HCT116 (cell line): ENCODE measurements at regions not wholly inside any gene's neighbourhood (a gene's known extent, or its start where the extent isn't known, plus 50 kb on each side); places are given as distances from the start of the nearest gene placed in this dataset.

ENCODE experiments used
- EZH2 ChIP-seq: fragments of 200-600 bp; sonication (generic); IDR thresholded peaks from 2 replicates; pipeline ENCODE4 v1.6.1; 2017; ENCODE audit warnings: antibody characterized with exemption, mixed run types
- POLR2A ChIP-seq: IDR thresholded peaks from 2 replicates; pipeline ENCODE4 v1.7.0; 2011; ENCODE audit warnings: borderline replicate concordance; ENCODE audit not compliant: insufficient read depth, insufficient read length; ENCODE audit errors: extremely low read depth
- POLR2AphosphoS5 ChIP-seq: IDR thresholded peaks from 2 replicates; pipeline ENCODE4 v1.6.1; 2011; ENCODE audit warnings: mild to moderate bottlenecking, low read depth, low read length, moderate library complexity
- RAD21 ChIP-seq: IDR thresholded peaks from 2 replicates; pipeline ENCODE4 v1.6.1; 2012; ENCODE audit warnings: low read depth, mild to moderate bottlenecking
- SIN3A ChIP-seq: IDR thresholded peaks from 2 replicates; pipeline ENCODE4 v1.6.1; 2012; ENCODE audit warnings: low read depth
- ZFX ChIP-seq: fragments of 450-650 bp; IDR thresholded peaks from 2 replicates; pipeline ENCODE4 v1.6.1; 2017
- ZNF274 ChIP-seq: fragments of 200-500 bp; sonication (Bioruptor generic); IDR thresholded peaks from 2 replicates; pipeline ENCODE4 v1.6.1; 2014; ENCODE audit warnings: mild to moderate bottlenecking, low read depth, low read length, inconsistent platforms
- TF ChIP-seq, protein P1 (sequence below), 3 experiments: fragments of 200-600 bp in 1 of 3; sonication (generic) in 1 of 3; IDR thresholded peaks in 2 of 3; conservative IDR thresholded peaks in 1 of 3; 2 replicates each; pipeline ENCODE4 v1.5.1; 2012 to 2017; ENCODE audit warnings: low read depth in 2 of 3, low read length in 2 of 3, antibody characterized with exemption in 1 of 3, borderline replicate concordance in 1 of 3, control low read depth in 1 of 3, mild to moderate bottlenecking in 1 of 3, mixed read lengths in 1 of 3, mixed run types in 1 of 3, moderate library complexity in 1 of 3; ENCODE audit not compliant: insufficient read depth in 1 of 3
- TF ChIP-seq, protein P2 (sequence below): IDR thresholded peaks from 2 replicates; pipeline ENCODE4 v1.6.1; 2012
- TF ChIP-seq, protein P3 (sequence below): IDR thresholded peaks from 2 replicates; pipeline ENCODE4 v1.6.1; 2012

DNA sequence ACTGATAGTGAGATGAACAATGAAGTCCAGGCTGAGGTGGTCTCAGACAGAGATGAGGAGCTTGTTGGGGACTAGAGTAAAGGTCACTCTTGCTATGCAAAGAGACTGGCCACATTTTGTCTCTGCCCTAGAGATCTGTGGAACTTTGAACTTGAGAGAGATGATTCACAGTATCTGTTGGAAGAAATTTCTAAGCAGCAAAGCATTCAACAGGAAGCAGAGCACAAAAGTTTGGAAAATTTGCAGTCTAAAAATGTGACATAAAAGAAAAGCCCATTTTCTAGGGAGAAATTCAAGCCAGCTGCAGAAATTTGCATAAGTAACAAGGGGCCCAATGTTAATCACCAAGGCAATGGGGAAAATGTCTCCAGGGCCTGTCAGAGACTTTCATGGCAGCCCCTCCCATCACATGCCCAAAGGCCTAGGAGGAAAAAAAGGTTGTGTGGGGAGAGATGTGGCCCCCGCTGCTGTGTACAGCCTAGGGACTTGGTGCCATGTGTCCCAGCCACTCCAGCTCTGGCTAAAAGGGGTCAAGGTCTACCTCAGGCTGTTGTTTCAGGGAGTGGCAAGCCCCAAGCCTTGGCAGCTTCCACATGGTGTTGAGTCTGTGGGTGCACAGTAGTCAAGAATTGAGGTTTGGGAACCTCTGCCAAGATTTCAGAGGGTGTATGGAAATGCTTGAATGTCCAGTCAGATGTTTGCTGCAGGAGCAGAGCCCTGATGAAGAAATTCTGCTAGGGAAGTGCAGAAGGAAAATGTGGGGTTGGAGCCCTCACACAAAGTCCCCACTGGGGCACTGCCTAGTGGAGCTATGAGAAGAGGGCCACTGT is 262.8 kb downstream of the DKK2 start:
- TF ChIP-seq, protein P1, sequence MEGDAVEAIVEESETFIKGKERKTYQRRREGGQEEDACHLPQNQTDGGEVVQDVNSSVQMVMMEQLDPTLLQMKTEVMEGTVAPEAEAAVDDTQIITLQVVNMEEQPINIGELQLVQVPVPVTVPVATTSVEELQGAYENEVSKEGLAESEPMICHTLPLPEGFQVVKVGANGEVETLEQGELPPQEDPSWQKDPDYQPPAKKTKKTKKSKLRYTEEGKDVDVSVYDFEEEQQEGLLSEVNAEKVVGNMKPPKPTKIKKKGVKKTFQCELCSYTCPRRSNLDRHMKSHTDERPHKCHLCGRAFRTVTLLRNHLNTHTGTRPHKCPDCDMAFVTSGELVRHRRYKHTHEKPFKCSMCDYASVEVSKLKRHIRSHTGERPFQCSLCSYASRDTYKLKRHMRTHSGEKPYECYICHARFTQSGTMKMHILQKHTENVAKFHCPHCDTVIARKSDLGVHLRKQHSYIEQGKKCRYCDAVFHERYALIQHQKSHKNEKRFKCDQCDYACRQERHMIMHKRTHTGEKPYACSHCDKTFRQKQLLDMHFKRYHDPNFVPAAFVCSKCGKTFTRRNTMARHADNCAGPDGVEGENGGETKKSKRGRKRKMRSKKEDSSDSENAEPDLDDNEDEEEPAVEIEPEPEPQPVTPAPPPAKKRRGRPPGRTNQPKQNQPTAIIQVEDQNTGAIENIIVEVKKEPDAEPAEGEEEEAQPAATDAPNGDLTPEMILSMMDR (IDR thresholded peaks at IDR 0.05 in 2 of 3, conservative IDR thresholded peaks at IDR 0.05 in 1 of 3; ENCODE audit: borderline replicate concordance in 1 of 3, insufficient read depth in 1 of 3, low read depth in 2 of 3, low read length in 2 of 3), result no peak
- TF ChIP-seq, protein P2, sequence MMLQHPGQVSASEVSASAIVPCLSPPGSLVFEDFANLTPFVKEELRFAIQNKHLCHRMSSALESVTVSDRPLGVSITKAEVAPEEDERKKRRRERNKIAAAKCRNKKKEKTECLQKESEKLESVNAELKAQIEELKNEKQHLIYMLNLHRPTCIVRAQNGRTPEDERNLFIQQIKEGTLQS, result no peak
- no peak for TF ChIP-seq ZNF274
- TF ChIP-seq SIN3A, result no peak
- TF ChIP-seq, protein P3, sequence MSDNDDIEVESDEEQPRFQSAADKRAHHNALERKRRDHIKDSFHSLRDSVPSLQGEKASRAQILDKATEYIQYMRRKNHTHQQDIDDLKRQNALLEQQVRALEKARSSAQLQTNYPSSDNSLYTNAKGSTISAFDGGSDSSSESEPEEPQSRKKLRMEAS, result no peak
- TF ChIP-seq EZH2, result no peak
- TF ChIP-seq POLR2A, result no peak
- TF ChIP-seq POLR2AphosphoS5, result no peak
- no peak for TF ChIP-seq RAD21
- no peak for TF ChIP-seq ZFX
